NT2/D1 (cell line): ENCODE measurements at regions not wholly inside any gene's neighbourhood (a gene's known extent, or its start where the extent isn't known, plus 50 kb on each side); places are given as distances from the start of the nearest gene placed in this dataset.

Source experiments
- SUZ12 ChIP-seq: IDR thresholded peaks from 2 replicates; pipeline ENCODE4 v1.6.1; 2011; ENCODE audit not compliant: insufficient read length, insufficient read depth; ENCODE audit errors: extremely low read depth
- YY1 ChIP-seq: IDR thresholded peaks from 2 replicates; pipeline ENCODE4 v1.6.1; 2011; ENCODE audit not compliant: insufficient read length, insufficient read depth
- ZNF274 ChIP-seq: IDR thresholded peaks from 2 replicates; pipeline ENCODE4 v1.6.1; 2011; ENCODE audit warnings: mild to moderate bottlenecking, low read depth, low read length

- TF ChIP-seq SUZ12 = no peak
- TF ChIP-seq YY1 = no peak
- TF ChIP-seq ZNF274 = no peak
Observed at GRCh38 chr3:147311716-147312115, 94.6 kb downstream of the ZIC4 start.
